ENCODE measurements at regions not wholly inside any gene's neighbourhood (a gene's known extent, or its start where the extent isn't known, plus 50 kb on each side); places are given as distances from the start of the nearest gene placed in this dataset.

DNA sequence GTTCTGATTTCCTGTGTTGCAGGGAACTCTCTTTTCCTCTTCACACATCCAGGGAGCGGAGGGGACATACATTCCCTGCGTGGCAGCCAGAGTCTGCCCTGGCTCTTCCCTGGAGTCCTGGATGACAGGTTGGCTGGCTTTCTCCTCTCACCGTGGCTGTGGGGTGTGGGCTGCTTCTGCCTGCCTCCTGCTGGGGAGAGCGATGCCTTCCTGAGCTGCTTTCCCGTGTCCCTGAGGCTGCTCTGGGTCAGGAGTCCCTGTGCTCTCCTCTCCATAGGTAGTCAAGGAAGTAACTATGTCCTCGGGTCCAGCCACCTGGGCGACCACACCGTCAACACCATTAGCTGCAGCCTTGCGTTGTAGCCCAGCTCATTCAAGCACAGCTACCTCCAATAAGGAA lies 451.7 kb downstream of the QKI start:
- TF ChIP-seq, protein P1, sequence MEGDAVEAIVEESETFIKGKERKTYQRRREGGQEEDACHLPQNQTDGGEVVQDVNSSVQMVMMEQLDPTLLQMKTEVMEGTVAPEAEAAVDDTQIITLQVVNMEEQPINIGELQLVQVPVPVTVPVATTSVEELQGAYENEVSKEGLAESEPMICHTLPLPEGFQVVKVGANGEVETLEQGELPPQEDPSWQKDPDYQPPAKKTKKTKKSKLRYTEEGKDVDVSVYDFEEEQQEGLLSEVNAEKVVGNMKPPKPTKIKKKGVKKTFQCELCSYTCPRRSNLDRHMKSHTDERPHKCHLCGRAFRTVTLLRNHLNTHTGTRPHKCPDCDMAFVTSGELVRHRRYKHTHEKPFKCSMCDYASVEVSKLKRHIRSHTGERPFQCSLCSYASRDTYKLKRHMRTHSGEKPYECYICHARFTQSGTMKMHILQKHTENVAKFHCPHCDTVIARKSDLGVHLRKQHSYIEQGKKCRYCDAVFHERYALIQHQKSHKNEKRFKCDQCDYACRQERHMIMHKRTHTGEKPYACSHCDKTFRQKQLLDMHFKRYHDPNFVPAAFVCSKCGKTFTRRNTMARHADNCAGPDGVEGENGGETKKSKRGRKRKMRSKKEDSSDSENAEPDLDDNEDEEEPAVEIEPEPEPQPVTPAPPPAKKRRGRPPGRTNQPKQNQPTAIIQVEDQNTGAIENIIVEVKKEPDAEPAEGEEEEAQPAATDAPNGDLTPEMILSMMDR (IDR thresholded peaks at IDR 0.05; ENCODE audit: low read depth, low read length, poor library complexity, severe bottlenecking): no peak
- no peak for TF ChIP-seq EZH2phosphoT487 (IDR thresholded peaks at IDR 0.05; ENCODE audit: borderline replicate concordance, low read length)
